Cerebellar cortex (tissue), 1 donor: ENCODE measurements at regions not wholly inside any gene's neighbourhood (a gene's known extent, or its start where the extent isn't known, plus 50 kb on each side); places are given as distances from the start of the nearest gene placed in this dataset.
"Not testable (repeated sequence)": the region's sequence is repeated elsewhere in the genome, so short reads cannot be mapped to it uniquely, and the experiment has no call there.

Source experiments
- DNase-seq: peaks from one replicate; pipeline ENCODE4 v3.0.0-alpha.2; 2015; ENCODE audit warnings: low spot score

DNA sequence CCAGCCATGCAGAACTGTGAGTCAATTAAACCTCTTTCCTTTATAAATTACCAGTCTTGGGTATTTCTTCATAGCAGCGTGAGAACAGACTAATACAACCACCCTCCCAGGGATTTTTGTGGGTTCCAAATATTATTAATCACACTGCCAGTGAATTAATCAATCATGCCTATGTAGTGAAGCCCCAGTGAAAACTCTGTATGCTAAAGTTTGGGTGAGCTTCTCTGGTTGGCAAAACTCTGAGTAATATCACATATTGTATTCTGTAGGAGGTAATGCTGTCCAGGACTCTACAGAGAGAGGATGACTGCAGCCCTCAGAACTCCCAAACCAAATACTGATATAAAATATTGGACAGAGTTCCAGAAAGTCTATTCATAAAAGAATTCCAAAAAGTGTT lies 216.9 kb downstream of the RPAP3 start:
- DNase-seq: no peak

DNA sequence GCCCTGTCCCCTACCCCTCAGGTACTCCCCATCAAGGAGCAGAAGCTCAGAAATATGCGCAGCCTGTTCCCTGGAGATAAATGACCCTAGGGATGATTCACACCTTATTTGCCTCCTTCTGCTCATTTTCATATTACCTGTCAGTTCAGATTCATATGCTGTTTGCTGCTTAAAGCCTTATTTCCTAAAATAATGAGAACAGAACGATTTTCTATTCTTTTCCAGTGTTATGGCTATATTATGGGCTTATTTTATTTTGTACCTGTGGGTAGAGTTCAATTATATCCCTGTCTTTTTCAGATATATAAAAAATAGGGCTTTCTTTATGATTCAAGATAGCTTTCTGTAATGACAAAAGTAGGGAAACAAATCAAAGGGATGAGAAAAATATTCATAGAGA lies 224.8 kb downstream of the RPAP3 start:
- DNase-seq: no peak

DNA sequence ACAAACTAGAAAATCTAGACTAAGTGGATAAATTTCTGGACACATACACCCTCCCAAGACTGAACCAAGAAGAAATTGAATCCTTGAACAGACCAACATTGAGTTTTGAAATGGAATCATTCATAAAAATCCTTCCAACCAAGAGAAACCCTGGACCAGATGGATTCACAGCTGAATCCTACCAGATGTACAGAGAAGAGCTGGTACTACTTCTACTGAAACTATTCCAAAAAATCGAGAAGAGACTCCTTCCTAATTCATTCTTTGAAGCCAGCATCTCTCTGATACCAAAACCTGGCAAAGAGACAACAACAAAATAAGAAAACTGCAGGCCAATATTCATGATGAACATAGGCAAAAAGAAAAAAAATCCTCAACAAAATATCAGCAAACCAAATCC lies 227.4 kb downstream of the RPAP3 start:
- DNase-seq: no peak

DNA sequence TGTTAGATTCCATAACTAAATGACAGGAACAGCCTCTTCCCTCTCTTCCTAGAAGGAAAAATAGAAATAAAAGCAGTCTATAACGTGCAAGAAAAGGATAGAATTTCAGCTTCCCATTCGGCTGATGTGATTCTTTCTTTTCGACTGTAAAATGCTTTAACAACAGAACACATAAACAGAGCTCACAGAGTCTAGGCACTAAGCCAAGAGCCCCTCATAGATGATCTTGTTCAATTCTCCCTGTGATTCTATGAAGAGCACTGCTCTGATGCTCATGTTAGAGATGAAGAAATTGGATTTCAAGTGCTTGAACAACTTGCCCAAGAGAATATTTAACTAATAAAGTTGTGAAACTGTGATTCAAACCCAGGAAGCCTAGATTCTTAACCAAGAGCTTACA lies 232.7 kb downstream of the RPAP3 start:
- no peak for DNase-seq

DNA sequence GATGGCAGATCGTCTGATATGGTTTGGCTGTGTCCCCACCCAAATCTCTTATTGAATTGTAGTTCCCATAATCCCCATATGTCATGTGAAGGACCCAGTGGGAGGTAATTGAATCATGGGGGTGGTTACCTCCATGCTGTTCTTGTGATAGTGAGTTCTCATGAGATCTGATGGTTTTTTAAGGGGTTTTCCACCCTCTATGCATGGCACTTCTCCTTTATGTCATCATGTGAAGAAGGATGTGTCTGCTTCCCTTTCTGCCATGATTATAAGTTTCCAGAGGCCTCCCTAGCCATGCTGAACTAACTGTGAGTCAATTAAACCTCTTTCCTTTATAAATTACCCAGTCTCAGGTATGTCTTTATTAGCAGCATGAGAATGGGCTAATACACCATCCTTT lies 235.5 kb downstream of the RPAP3 start:
- DNase-seq: not testable (repeated sequence)

DNA sequence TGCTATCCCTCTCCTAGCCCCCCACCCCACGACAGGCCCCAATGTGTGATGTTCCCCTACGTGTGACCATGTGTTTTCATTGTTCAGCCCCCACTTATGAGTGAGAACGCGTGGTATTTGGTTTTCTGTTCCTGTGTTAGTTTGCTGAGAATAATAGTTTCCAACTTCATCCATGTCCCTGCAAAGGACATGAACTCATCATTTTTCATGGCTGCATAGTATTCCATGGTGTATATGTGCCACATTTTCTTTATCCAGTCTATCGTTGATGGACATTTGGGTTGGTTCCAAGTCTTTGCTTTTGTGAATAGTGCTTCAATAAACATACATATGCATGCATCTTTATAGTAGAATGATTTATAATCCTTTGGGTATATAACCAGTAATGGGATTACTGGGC lies 241.9 kb downstream of the RPAP3 start:
- DNase-seq: not testable (repeated sequence)

DNA sequence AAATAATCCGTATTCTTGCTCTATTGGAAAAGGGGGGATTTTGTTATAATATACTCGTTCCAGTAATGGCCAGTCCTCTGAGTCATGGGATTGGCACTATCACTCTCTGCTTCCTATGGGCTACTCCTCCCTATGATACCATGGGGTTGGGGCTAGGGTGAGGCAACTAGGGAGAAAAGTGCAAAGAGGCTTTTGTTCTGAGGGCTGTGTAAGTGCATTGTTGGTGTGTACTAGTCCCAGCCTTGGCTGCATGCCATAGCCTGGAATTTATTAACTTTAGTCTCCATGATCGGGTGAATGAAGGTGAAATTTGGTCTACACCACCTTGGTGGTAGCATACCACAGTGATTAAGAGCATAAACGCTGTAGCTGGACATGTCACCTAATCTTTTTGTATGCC lies 247.6 kb downstream of the RPAP3 start:
- DNase-seq: no peak

DNA sequence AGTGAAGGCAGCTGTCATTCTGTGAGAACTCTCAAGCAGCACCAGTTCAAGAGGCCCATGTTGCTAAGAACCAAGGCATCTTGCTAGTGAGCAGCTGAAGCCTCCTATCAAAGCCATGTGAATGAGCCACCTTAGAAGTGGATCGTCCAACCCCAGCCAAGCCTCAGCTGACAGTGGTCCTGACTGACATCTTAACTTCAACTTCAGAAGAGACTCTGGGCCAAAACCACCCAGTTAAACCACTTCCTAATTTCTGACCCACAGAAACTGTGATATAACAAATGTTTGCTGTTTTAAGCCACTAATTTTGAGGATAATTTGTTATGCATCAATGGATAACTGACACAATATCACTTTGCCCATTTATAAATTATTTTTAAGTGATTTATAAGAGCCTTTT lies 256.0 kb downstream of the RPAP3 start:
- DNase-seq: no peak

DNA sequence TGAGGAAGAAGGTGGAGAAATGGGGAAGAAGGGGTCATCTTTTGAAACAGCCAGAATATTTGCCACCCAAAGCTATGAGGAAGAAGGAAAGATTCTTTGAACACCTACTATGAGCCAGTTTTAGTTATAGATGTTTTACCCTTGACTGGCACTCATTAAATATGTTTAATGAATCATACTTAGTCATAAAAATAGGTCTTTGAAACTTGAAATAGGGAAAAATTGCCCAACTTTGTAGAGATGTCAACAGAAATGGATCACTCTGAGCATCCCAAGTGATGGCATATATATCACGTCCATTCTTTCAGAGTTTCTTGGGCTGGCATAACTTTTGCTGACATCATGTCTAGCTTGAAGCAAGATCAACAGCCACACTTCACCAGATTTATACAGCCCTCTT lies 263.5 kb downstream of the RPAP3 start:
- DNase-seq: no peak

DNA sequence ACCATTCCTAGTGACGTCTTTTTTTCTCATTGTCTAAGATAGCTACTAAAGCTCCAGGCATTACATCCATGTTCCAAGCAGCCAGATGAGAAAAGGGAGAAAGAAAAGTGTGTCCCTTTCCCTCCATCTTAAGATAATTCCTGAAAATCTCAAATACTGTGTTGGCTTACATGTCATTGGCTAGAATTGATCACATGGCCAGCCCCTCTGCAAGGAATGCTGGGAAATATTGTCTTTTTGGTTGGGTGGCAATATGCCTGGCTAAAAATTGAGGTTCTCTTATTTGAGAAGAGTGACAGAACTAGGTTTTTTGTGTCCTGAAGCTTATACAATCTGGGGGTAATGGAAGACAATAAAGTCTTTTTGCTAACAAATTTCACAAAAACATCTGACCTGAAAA lies 264.3 kb downstream of the RPAP3 start:
- DNase-seq: no peak

DNA sequence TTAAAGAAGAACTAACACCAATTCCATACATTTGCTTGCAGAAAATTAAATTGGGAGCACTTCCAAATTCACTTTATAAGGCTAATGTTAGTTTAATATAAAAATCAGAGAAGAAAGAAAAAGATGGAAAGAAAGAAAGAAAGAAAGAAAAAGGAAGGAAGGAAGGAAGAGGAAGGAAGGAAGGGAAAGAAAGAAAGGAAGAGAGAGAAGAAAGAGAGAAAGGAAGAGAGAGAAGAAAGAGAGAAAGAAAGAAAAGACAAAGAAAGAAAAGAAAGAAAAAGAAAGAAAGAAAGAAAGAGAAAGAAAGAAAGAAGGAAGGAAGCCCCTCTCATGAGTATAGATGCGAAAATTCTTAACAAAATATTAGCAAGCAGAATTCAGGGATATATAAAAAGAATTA lies 267.7 kb downstream of the RPAP3 start:
- DNase-seq: no peak

DNA sequence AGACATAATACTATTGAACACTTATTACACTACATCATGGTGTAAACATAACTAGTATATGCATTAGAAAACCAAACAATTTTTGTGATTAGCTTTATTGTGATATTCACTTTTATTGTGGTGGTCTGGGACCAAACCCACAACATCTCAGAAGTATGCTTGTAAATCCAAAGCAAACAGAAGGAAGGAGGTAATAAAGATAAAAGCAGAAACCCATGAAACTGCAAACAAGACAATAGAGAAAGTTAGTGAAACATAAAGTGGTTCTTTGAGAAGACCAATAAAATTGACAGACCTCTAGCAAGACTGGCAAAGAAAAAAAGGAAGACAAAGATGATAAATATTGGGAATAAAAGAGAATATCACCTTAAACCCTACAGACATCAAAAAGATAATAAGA lies 268.3 kb downstream of the RPAP3 start:
- DNase-seq: no peak

DNA sequence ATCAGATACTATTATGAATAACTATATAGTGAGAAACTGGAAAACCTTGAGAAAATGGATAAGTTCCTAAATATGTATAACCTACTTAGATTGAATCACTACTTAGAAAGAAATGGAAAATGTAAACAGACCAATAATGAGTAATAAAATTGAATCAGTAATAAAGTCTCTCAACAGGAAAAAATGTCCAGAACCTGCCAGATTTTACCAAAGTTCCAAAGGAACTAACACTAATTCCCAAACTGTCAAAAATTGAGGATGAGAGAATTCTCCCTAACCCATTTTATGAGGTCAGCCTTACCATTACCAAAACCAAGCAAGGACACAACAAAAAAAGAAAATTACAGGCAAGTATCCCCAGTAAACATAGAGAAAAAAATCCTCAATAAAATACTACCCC lies 272.0 kb downstream of the RPAP3 start:
- no peak for DNase-seq

DNA sequence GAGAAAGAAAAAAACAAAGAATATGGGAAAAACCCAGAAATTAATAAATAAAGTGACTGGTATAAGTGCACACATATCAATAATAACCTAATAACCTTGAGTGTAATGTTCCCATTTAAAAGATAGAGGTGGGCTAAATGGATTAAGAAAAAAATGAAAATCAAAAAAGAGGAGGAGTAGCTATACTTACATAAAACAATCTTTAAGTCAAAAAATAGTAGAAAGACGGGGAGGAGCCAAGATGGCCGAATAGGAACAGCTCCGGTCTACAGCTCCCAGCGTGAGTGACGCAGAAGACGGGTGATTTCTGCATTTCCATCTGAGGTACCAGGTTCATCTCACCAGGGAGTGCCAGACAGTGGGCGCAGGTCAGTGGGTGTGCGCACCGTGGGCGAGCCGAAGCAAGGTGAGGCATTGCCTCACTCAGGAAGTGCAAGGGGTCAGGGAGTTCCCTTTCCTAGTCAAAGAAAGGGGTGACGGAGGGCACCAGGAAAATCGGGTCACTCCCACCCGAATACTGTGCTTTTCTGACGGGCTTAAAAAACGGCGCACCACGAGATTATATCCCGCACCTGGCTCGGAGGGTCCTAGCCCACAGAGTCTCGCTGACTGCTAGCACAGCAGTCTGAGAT lies 279.0 kb downstream of the RPAP3 start:
- DNase-seq: not testable (repeated sequence)

DNA sequence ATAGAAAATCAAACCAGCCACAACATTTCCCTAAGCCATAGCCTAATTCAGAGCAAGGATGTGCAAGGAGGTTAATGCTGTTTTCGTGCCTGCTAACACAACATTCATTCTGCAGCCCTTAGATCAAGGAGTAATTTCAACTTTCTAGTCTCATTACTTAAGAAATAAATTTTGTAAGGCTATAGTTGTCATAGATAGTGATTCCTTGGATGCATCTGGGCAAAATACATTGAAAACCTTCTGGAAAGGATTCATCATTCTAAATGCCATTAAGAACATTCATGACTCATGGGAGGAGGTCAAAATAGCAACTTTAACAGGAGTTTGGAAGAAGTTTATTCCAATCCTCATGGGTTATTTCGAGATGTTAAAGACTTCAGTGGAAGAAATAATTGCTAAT lies 283.2 kb downstream of the RPAP3 start:
- DNase-seq: no peak

DNA sequence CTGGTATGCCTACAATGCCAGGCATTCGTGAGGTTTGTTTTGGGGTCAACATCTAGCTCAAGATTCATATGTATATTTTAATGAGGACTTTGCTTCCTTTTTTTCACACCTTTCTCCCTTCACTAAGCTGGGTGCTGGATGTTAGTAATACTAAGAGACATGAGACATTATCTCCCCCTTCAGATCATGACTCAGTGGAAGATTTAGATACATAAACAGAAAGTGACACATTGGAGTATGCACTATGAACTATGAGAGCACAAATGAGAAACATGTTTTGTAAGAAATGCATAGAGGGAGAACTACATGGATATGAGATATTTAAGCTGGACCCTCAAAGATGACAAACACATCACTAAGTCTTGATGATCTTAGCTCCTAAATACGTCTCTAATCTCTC lies 286.3 kb downstream of the RPAP3 start:
- DNase-seq: no peak

DNA sequence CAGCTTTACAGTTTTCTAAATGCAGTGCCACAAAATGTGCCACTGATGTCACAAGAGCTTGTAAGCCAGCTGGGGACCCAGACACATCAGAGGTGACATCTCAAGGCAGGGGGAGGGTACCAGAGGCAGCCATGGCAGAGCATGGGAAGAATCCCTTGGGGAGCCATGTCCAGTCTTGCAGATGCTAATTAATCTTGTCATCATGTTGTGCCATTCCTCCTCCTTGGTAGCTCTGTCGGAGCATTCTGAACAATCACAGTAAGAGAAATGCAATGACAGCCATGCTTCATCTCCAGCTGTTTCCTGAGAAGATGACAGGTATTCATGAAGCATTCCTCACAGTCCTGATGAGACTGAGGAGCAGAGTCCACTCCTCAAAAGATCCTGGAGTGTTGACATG lies 287.9 kb downstream of the RPAP3 start:
- no peak for DNase-seq

DNA sequence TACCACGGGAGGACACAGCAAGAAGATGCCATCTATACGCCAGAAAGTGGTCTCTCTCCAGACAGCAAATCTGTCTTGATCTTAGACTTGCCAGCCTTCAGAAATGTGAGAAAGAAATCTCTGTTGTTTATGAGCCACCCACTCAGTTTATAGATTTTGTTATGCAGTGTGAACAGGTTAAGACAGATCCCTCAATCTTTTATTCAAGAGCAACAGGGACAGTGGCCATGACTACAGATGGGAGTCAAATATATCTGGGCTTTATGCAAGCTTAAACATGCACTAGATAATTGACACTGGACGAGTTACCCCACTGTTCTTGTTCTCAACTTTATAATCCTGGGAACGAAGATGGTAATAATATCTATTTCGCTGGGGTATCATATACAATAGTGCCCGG lies 288.7 kb downstream of the RPAP3 start:
- DNase-seq: no peak

DNA sequence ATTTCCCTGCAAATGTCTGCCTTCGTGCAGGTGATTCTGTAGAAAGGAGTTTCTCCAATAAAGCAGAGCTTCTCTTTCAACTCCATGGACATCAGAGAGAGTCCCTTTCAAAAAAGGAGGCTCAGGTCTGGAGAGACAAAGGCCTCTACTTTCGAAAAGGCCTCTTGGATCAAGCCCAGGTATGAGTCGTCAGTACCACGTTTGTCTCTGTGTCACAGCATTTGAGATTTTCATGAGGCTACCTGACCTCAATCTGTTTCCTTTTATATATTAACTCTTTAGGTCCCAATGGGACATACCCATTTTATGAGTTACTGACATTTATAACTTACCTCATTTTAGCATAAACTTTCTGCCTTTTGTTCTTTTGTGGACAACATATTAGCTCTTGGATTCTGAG lies 290.8 kb downstream of the RPAP3 start:
- no peak for DNase-seq

DNA sequence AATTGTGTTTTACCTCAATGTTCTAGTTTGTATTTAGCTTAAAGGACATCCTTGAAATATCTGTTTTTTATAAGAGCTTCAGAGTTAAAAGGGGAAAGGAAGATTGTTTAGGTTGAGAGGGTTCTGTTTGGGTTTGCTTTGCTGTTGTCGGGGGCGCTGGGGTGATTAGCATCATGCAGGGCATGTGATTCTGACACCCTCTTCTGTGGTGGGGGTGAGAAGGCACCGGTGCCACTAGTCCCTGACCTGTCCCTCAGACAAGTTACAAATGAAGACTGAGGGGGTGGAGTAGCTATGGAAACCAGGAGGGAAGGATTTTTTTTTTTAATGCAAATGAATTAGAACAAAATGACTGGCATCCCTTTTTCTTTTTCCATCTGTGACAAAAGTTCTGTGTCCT lies 291.3 kb downstream of the RPAP3 start:
- no peak for DNase-seq

DNA sequence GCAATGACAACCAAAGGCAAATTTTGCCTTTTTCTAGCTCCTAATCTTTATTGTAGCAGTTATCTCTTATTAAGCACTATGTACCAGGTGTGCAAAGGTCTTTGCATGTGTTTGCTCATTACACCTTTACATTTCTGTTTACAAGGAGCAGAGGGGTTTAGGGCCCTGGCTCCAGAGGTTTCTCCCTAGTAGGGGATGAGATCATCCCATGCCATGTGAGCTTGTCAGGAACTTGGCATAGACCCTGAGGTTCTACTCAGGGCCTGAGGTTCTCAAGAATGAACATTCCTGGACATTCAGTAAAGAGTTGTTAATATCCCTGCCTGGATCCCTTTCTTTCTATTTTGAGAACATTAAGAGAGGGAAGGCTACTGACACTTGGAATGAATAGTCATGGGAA lies 292.0 kb downstream of the RPAP3 start:
- no peak for DNase-seq

DNA sequence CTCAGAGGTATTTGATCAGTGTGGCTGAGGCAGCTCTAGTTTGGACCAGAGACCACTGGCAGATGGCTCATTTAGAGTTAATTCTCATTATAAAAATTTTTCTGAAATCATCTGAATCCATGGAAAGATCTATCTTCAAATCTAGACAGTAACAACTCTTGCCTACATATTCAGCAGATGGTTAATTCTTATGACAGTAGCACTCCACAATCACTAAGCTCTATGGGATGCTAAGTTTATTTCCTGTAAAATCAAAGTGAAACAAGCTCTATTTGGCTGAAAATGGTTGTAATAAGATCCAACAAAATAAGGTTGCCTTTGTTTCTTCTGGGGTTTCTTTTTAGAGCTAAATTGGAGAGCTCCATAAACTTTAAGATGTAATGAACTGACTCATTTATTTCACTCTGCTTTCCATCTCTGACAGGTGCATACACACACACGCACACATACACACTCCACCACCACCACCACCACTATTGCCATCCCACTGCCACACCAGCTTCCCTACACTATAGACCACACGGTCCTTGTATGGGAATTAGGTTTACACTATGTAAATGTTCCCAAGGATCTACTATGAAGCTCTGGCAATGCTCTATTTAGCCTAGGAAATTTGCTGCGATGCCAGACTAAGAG lies 293.1 kb downstream of the RPAP3 start:
- DNase-seq: no peak

DNA sequence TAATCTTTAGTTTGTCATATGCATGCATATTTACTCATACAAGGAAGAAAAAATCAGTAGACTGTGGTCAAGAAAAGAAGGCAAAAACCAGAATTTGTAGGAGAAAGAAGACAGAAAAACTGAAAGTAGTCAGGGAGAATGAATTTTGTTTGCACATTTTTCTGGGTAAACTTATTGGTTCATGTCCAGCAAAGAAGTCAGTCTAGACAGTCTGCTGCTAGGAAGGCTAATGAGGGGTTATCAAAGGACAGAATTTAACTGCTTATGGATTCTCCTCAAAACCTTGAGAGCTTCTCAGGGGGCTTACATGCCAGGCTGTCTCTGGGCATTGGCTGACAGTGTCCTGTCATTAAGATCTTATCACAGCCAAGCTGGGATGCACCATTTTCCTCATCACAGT lies 293.9 kb downstream of the RPAP3 start:
- no peak for DNase-seq

DNA sequence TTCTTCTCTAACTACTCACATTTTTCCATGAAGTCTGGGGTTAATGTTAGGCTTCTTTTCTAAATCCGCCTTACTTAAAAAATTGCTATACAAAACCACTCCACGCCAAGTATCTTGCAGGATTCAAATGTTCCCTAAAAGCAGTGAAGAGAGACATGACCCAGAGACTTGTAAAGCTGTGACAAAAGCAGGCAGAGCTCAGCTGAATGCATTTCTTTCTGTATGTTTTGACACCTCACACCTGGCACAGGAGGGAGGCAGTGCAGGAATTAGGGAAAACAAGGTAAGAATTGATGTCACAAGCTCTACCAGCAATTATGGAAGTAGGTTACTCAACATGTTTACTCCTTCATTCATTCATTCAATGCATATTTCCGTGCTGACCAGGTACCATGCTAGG lies 295.0 kb downstream of the RPAP3 start:
- DNase-seq: no peak
